K562 (cell line): ENCODE measurements at regions not wholly inside any gene's neighbourhood (a gene's known extent, or its start where the extent isn't known, plus 50 kb on each side); places are given as distances from the start of the nearest gene placed in this dataset.

Experiments
- ATAC-seq: fragments of 200-7000 bp; cut with Tn5 transposase; 3 replicates; pipeline ENCODE4 v1.9.1; 2020; ENCODE audit warnings: moderate library complexity
- BruUV-seq: library from RNA; stranded (reverse); fragments of 400-500 nt; replicated peaks from 2 replicates; lab custom pipeline; 2021; lab: Mats Ljungman, UMichigan
- CTCF ChIA-PET: fragments of 300-600 bp; formaldehyde crosslinking; extraction: SDS; loops from one replicate; lab custom pipeline; 2021; ENCODE audit warnings: low intra/inter-chr PET ratio; lab: Yijun Ruan, JAX
- POLR2A ChIA-PET: fragments of 300-600, 350-650 bp; sonication (Branson Sonifier 250); formaldehyde crosslinking; extraction: SDS; loops from one replicate; lab custom pipeline; 2021; ENCODE audit warnings: antibody characterized with exemption, inconsistent platforms; lab: Yijun Ruan, JAX
- DNase-seq, 4 experiments: peaks; one replicate each; pipeline versions ENCODE4 v3.0.0 to v3.0.0-alpha.2; 2011 to 2018; ENCODE audit warnings: low spot score in 3 of 4, mixed read lengths in 3 of 4; ENCODE audit errors: extremely low read depth in 1 of 4
- FAIRE-seq: peaks from 2 replicates; lab custom pipeline; 2011; peaks lifted over from hg19 to GRCh38; lab: Jason Lieb, UNC
- H2AFZ ChIP-seq: 2 replicates; pipeline ENCODE4 v1.6.0; 2011; ENCODE audit warnings: low read depth, low read length, control low read depth, inconsistent platforms
- H3K27ac ChIP-seq: fragments of 200-600 bp; 3 replicates; pipeline ENCODE4 v1.8.0; 2011; ENCODE audit warnings: low read depth, mild to moderate bottlenecking, control low read depth, inconsistent platforms, low read length, moderate library complexity, mixed read lengths; ENCODE audit errors: extremely low read depth
- H3K27me3 ChIP-seq, 2 experiments: fragments of 300-600 bp in 1 of 2; 2 replicates in 1 of 2; 3 replicates in 1 of 2; pipeline versions ENCODE4 v1.6.0 to v1.8.0; 2011; ENCODE audit warnings: inconsistent platforms in 2 of 2, low read length in 2 of 2, mild to moderate bottlenecking in 1 of 2, mixed read lengths in 1 of 2, moderate library complexity in 1 of 2; ENCODE audit not compliant: control insufficient read depth in 2 of 2, insufficient read depth in 2 of 2
- H3K36me3 ChIP-seq: fragments of 300-600 bp; 3 replicates; pipeline ENCODE4 v1.8.0; 2011; ENCODE audit warnings: mild to moderate bottlenecking, low read length, inconsistent platforms; ENCODE audit not compliant: control insufficient read depth, insufficient read depth
- H3K4me1 ChIP-seq, 2 experiments: fragments of 200-600 bp in 1 of 2; replicated peaks in 1 of 2; 2 replicates in 1 of 2; 3 replicates in 1 of 2; pipeline versions ENCODE4 v1.5.1 to v1.8.0; 2011; ENCODE audit warnings: inconsistent platforms in 2 of 2, low read length in 2 of 2, mild to moderate bottlenecking in 1 of 2, mixed read lengths in 1 of 2, moderate library complexity in 1 of 2; ENCODE audit not compliant: control insufficient read depth in 2 of 2, insufficient read depth in 2 of 2
- H3K4me2 ChIP-seq: 2 replicates; pipeline ENCODE4 v1.6.1; 2011; ENCODE audit warnings: low read length, control low read depth, inconsistent platforms, mixed read lengths; ENCODE audit not compliant: insufficient read depth
- H3K4me3 ChIP-seq: fragments of 200-600 bp; sonication (generic), shearing (Covaris generic); 2 replicates; pipeline ENCODE4 v1.5.1; 2016; ENCODE audit warnings: control low read depth, inconsistent platforms
- H3K79me2 ChIP-seq: fragments of 200-600 bp; 3 replicates; pipeline ENCODE4 v1.8.0; 2011; ENCODE audit warnings: low read length, inconsistent platforms; ENCODE audit not compliant: control insufficient read depth, insufficient read depth
- H3K9ac ChIP-seq, 2 experiments: 2 replicates each; pipeline versions ENCODE4 v1.6.0 to v1.6.1; 2011; ENCODE audit warnings: low read depth in 2 of 2, low read length in 2 of 2, control low read depth in 1 of 2, inconsistent platforms in 1 of 2, mild to moderate bottlenecking in 1 of 2, mixed read lengths in 1 of 2; ENCODE audit not compliant: insufficient read depth in 1 of 2
- H3K9me1 ChIP-seq: one replicate; pipeline ENCODE4 v1.6.0; 2011; ENCODE audit warnings: inconsistent platforms, mild to moderate bottlenecking, low read length, moderate library complexity; ENCODE audit not compliant: control insufficient read depth, insufficient read depth
- H3K9me3 ChIP-seq: replicated peaks from 2 replicates; pipeline ENCODE4 v1.5.1; 2011; ENCODE audit warnings: low read depth, low read length, inconsistent platforms; ENCODE audit not compliant: control insufficient read depth, insufficient read depth
- H4K20me1 ChIP-seq: replicated peaks from 2 replicates; pipeline ENCODE4 v1.6.1; 2011; ENCODE audit warnings: low read length, inconsistent platforms, mixed read lengths; ENCODE audit not compliant: control insufficient read depth, insufficient read depth
- CHD1 ChIP-seq: fragments of 200-600 bp; sonication (generic); IDR thresholded peaks from one replicate; pipeline ENCODE4 v1.6.1; 2012; ENCODE audit warnings: mild to moderate bottlenecking, moderate library complexity, low read length, inconsistent platforms
- FOSL1 ChIP-seq: fragments of 200-800 bp; sonication (Bioruptor generic); conservative IDR thresholded peaks from 2 replicates; pipeline ENCODE4 v1.6.1; 2016; ENCODE audit warnings: missing genetic modification characterization, missing compliant biosample characterization
- HNRNPLL ChIP-seq: fragments of 200-400 bp; formaldehyde crosslinking; IDR thresholded peaks from 2 replicates; pipeline ENCODE4 v1.6.1; 2017; ENCODE audit warnings: low read length, low read depth, mild to moderate bottlenecking; ENCODE audit not compliant: poor library complexity, severe bottlenecking
- KLF13 ChIP-seq: fragments of 450-650 bp; IDR thresholded peaks from 2 replicates; pipeline ENCODE4 v1.6.1; 2016; ENCODE audit warnings: missing genetic modification characterization, low read depth, mild to moderate bottlenecking, missing compliant biosample characterization, moderate library complexity, borderline replicate concordance
- MAZ ChIP-seq, 2 experiments: fragments of 450-650 bp in 1 of 2; sonication (generic) in 1 of 2; formaldehyde crosslinking; IDR thresholded peaks in 1 of 2; conservative IDR thresholded peaks in 1 of 2; 2 replicates each; pipeline versions ENCODE4 v1.4.0 to v1.5.0; 2020; ENCODE audit warnings: mild to moderate bottlenecking in 1 of 2, missing genetic modification reagents in 1 of 2
- MCM5 ChIP-seq: fragments of 450-650 bp; IDR thresholded peaks from 2 replicates; pipeline ENCODE4 v1.6.1; 2016; ENCODE audit warnings: low read depth
- MYNN ChIP-seq, 2 experiments: sonication (generic); formaldehyde crosslinking in 1 of 2; IDR thresholded peaks; 2 replicates each; pipeline versions ENCODE4 v1.5.0 to v1.6.1; 2016 to 2020; ENCODE audit warnings: antibody characterized with exemption in 1 of 2, missing genetic modification reagents in 1 of 2
- PHF21A ChIP-seq: fragments of 450-650 bp; IDR thresholded peaks from 2 replicates; pipeline ENCODE4 v1.6.1; 2017; ENCODE audit warnings: low read depth, borderline replicate concordance
- SMC3 ChIP-seq: conservative IDR thresholded peaks from 2 replicates; pipeline ENCODE4 v1.6.1; 2011; ENCODE audit warnings: low read depth, low read length, improper control_type of control experiment; ENCODE audit not compliant: insufficient read depth
- SP1 ChIP-seq: sonication (generic); formaldehyde crosslinking; IDR thresholded peaks from 2 replicates; pipeline ENCODE4 v1.8.1; 2022; ENCODE audit warnings: mild to moderate bottlenecking, missing genetic modification reagents
- ZBTB12 ChIP-seq: fragments of 250-450 bp; sonication (Bioruptor Pico); IDR thresholded peaks from 2 replicates; pipeline ENCODE4 v1.4.0; 2020
- ZNF143 ChIP-seq: sonication (generic); formaldehyde crosslinking; IDR thresholded peaks from 2 replicates; pipeline ENCODE4 v1.9.0; 2022; ENCODE audit warnings: mild to moderate bottlenecking, missing genetic modification reagents
- ZNF655 ChIP-seq: fragments of 250-450 bp; sonication (Bioruptor Pico); IDR thresholded peaks from 2 replicates; pipeline ENCODE4 v1.5.0; 2021
- ZNF717 ChIP-seq: fragments of 250-450 bp; sonication (Bioruptor Pico); IDR thresholded peaks from 2 replicates; pipeline ENCODE4 v1.5.0; 2021
- WGBS: fragments of 100-300 bp; shearing (Covaris generic); methylation state at CpG from one replicate; pipeline ENCODE4 v1.1.6; 2016; ENCODE audit warnings: low coverage, mixed read lengths; ENCODE audit not compliant: insufficient coverage; ENCODE audit errors: missing lambda C conversion rate; 5-methylcytosine and 5-hydroxymethylcytosine counted together
- in situ Hi-C: fragments of 300-500 bp; cut with MboI; formaldehyde crosslinking; loops from 4 replicates; pipeline ENCODE4 v1.15.0; 2018; ENCODE audit warnings: inconsistent platforms, mixed read lengths
- intact Hi-C: fragments of 100-400 bp; cut with micrococcal nuclease; formaldehyde crosslinking; loops from 2 replicates; pipeline ENCODE4 v1.14.2; 2022

GRCh38 chr1:168396940-168397684 lies 116.4 kb downstream of the TBX19 start:
- Histone ChIP-seq H3K9ac (no peak overlapping the region), H3K27me3 (no peaks in the 10 kb centered on the region), H3K36me3 (no peaks in the 10 kb centered on the region), H3K9me3 (no peaks in the 10 kb centered on the region), H3K79me2 (no peaks in the 10 kb centered on the region), H3K4me1 (peaks cover 18 to 62% of the 10 kb centered on the region in 2 experiments; a peak in 4 of 5 replicates), H3K4me3 (no peak overlapping the region), H3K9me1 (peaks cover 4% of the 10 kb centered on the region), H2AFZ (no peak overlapping the region), H3K4me2 (no peak overlapping the region), H3K27ac (no peak overlapping the region), H4K20me1 (no peaks in the 10 kb centered on the region)
- TF ChIP-seq FOSL1 (peak; percentile 21; the same call in 1 of the 2 replicates), SP1 (CRISPR knock-in tag) (no peak), PHF21A (no peak)
- DNase-seq (no peak), FAIRE-seq (no peak), ATAC-seq (no peak)
- in situ Hi-C loops: no loop called here
- intact Hi-C loops: no loop called here
- POLR2A ChIA-PET: interaction anchor here (0.5 kb wide), 2 partner anchors 267 to 360 kb away, joined by 3 read pairs; no protein-coding TSS in a partner anchor
- no TSS peak for BruUV-seq
- CTCF ChIA-PET: no interaction called here
- WGBS: 3% methylated on average over 3 of the region's 3 CpGs

- Histone ChIP-seq H3K9me3 (no peaks in the 10 kb centered on the region), H3K27ac (no peak overlapping the region), H3K79me2 (no peaks in the 10 kb centered on the region), H2AFZ (no peak overlapping the region), H3K4me3 (no peak overlapping the region), H3K27me3 (no peaks in the 10 kb centered on the region), H3K4me2 (no peak overlapping the region), H3K4me1 (peaks cover 18 to 58% of the 10 kb centered on the region in 2 experiments; a peak in 4 of 5 replicates), H4K20me1 (no peaks in the 10 kb centered on the region), H3K9ac (no peak overlapping the region), H3K36me3 (no peaks in the 10 kb centered on the region), H3K9me1 (peaks cover 4% of the 10 kb centered on the region)
- FAIRE-seq (no peak), ATAC-seq (no peak), DNase-seq (no peak)
- intact Hi-C loops (no loop called here), in situ Hi-C loops (no loop called here)
- POLR2A ChIA-PET: no interaction called here
- CTCF ChIA-PET: no interaction called here
- no TSS peak for BruUV-seq
- 78% methylated on average over 2 of the region's 2 CpGs for WGBS
- TF ChIP-seq ZBTB12 (no peak), ZNF717 (CRISPR knock-in tag) (no peak), MYNN (IDR thresholded peaks at IDR 0.05) (no peak), MYNN (CRISPR knock-in tag; IDR thresholded peaks at IDR 0.05) (no peak), SMC3 (no peak), KLF13 (tag) (no peak), MCM5 (no peak), HNRNPLL (no peak), ZNF143 (no peak), MAZ (CRISPR knock-in tag; conservative IDR thresholded peaks at IDR 0.05 in 1 of 2, IDR thresholded peaks at IDR 0.05 in 1 of 2) (no peak), CHD1 (no peak), ZNF655 (no peak)
Measured at GRCh38 chr1:168396508-168396907, 115.8 kb downstream of the TBX19 start.
